Breast epithelium (tissue), 4 donors: ENCODE measurements at regions not wholly inside any gene's neighbourhood (a gene's known extent, or its start where the extent isn't known, plus 50 kb on each side); places are given as distances from the start of the nearest gene placed in this dataset.

ENCODE experiments used
- DNase-seq, 2 donors: peaks; one replicate each; pipeline ENCODE4 v3.0.0-alpha.2; 2019; ENCODE audit warnings: low spot score in 2 of 2
- H3K27ac ChIP-seq, 2 donors: fragments of 200-600 bp; sonication (generic) in 1 of 2; one replicate each; pipeline ENCODE4 v1.5.1; 2016 to 2019; ENCODE audit warnings: mild to moderate bottlenecking in 1 of 2
- H3K27me3 ChIP-seq, 2 donors: fragments of 200-600 bp; sonication (generic) in 1 of 2; one replicate each; pipeline versions ENCODE4 v1.5.1 to v1.6.0; 2017 to 2019; ENCODE audit warnings: control low read depth in 1 of 2, mild to moderate bottlenecking in 1 of 2
- H3K36me3 ChIP-seq: fragments of 200-600 bp; one replicate; pipeline ENCODE4 v1.5.1; 2019
- H3K4me1 ChIP-seq, 2 donors: fragments of 200-600 bp; sonication (generic); one replicate each; pipeline ENCODE4 v1.5.1; 2016 to 2019; ENCODE audit warnings: control low read depth in 1 of 2
- H3K4me3 ChIP-seq, 3 donors: fragments of 200-600 bp; sonication (generic); 1 replicate in 2 of 3; 2 replicates in 1 of 3; pipeline ENCODE4 v1.5.1; 2016 to 2019; ENCODE audit warnings: mild to moderate bottlenecking in 3 of 3, moderate library complexity in 2 of 3
- H3K9me3 ChIP-seq, 2 donors: fragments of 200-600 bp; sonication (generic) in 1 of 2; one replicate each; pipeline ENCODE4 v1.5.1; 2016 to 2019; ENCODE audit warnings: control low read depth in 1 of 2
- POLR2A ChIP-seq: fragments of 450-650 bp; IDR thresholded peaks from one replicate; pipeline ENCODE4 v1.6.1; 2016; ENCODE audit warnings: antibody characterized with exemption, mild to moderate bottlenecking, moderate library complexity
- POLR2AphosphoS5 ChIP-seq, 3 donors: sonication (generic); formaldehyde crosslinking; IDR thresholded peaks; one replicate each; pipeline ENCODE4 v1.6.1; 2017; ENCODE audit warnings: antibody characterized with exemption in 3 of 3
- intact Hi-C: fragments of 100-400 bp; cut with DNase I; formaldehyde crosslinking; loops from one replicate; pipeline ENCODE4 v1.15.1; 2023; ENCODE audit warnings: low total_unique reads
- TF ChIP-seq, protein P1 (sequence below), 3 donors: fragments of 450-650 bp; IDR thresholded peaks; one replicate each; pipeline ENCODE4 v1.5.1; 2016 to 2017; ENCODE audit warnings: antibody characterized with exemption in 3 of 3, mild to moderate bottlenecking in 3 of 3, moderate library complexity in 3 of 3

DNA sequence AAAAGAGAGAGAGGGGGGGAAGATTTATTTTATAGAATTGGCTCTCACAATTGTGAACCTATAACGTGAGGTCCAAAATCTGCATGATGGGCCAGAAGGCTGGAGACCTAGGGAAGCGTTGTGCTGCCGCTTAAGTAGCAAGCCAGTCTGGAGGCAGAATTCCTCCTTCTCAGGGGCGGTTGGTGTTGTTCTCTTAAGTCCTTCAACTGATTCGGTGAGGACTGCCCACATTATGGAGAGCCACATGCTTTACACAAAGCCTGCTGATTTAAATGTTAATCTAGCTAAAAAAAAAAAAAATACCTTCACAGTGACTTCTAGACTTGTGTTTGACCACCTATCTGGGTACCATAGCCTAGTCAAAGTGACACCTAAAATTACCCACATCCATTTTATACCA, 64.2 kb upstream of the CKS2 start:
- Histone ChIP-seq H3K27ac (no peak overlapping the region), H3K4me3 (no peak overlapping the region), H3K4me1 (no peaks in the 10 kb centered on the region), H3K36me3 (no peaks in the 10 kb centered on the region), H3K9me3 (no peaks in the 10 kb centered on the region), H3K27me3 (no peaks in the 10 kb centered on the region)
- intact Hi-C loops: no loop called here
- TF ChIP-seq POLR2A (no peak), POLR2AphosphoS5 (IDR thresholded peaks at IDR 0.05) (no peak)
- TF ChIP-seq, protein P1, sequence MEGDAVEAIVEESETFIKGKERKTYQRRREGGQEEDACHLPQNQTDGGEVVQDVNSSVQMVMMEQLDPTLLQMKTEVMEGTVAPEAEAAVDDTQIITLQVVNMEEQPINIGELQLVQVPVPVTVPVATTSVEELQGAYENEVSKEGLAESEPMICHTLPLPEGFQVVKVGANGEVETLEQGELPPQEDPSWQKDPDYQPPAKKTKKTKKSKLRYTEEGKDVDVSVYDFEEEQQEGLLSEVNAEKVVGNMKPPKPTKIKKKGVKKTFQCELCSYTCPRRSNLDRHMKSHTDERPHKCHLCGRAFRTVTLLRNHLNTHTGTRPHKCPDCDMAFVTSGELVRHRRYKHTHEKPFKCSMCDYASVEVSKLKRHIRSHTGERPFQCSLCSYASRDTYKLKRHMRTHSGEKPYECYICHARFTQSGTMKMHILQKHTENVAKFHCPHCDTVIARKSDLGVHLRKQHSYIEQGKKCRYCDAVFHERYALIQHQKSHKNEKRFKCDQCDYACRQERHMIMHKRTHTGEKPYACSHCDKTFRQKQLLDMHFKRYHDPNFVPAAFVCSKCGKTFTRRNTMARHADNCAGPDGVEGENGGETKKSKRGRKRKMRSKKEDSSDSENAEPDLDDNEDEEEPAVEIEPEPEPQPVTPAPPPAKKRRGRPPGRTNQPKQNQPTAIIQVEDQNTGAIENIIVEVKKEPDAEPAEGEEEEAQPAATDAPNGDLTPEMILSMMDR (IDR thresholded peaks at IDR 0.05): no peak
- no peak for DNase-seq

DNA sequence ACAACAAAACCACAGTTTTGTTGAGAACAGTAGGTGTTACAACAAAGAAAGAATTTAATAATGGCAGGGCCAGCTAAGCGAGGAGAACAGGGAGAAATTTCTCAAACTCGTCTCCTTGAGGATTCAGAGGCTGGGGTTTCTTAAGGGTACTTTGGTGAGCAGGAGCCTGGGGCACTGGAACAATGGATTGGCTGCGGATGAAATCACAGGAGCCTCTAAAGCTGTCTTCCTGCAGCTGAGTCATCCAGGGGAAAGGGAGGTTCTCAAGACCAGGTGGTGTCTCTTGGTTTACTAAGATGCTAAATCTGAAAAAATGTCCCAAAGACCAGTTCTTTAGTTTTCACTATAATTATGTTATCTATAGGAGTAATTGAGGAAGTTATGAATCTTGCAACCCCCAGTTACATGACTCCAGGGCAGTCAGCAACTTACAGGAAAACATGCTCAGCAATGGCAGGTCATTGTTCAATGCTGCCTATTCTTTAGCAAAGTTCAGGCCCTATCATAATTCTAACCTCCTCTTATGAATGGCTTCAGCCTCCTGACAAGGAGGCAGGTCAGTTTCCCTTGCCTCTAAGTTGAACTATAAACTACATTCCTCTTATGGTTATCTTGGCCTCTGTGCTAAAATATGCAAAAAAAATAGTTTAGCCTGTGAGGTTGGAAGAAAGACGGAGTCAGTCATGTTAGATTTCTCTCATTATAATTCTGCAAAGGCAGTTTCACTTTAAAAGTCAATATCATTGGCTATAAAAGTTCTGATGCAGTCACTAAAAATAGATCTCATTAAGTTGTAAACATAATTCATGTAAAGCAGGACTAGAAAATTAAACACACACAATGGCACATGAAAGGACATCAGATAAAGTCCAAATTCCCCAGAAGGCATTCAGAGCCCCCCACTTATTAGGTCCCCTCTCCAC, 63.3 kb upstream of the CKS2 start:
- Histone ChIP-seq H3K27me3 (no peaks in the 10 kb centered on the region), H3K9me3 (no peaks in the 10 kb centered on the region), H3K4me1 (no peaks in the 10 kb centered on the region), H3K27ac (no peak overlapping the region), H3K4me3 (no peak overlapping the region), H3K36me3 (no peaks in the 10 kb centered on the region)
- no peak for TF ChIP-seq POLR2A
- DNase-seq: no peak
- intact Hi-C loops: no loop called here

DNA sequence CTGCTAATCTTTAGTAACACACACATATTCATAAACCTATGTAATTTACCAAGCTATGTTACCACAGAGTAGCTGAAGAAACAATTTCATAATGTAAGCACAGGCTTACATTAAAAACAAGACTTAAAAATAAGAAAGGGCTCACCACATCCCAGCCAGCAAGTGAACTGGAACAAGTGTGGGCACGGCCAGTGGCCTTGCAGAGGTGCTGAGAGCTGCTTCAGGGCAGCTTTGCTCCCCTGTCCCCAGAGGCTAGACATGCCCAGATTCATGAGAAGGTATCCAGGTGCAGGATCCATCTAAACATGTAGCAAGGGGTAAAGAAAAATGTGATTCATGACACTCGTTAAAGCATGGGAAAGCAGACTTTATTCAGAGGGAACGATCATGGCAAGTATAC, 62.0 kb upstream of the CKS2 start:
- Histone ChIP-seq H3K4me3 (no peak overlapping the region), H3K9me3 (no peaks in the 10 kb centered on the region), H3K4me1 (no peaks in the 10 kb centered on the region), H3K27me3 (no peaks in the 10 kb centered on the region), H3K27ac (no peak overlapping the region), H3K36me3 (no peaks in the 10 kb centered on the region)
- intact Hi-C loops: no loop called here
- DNase-seq: no peak
- no peak for TF ChIP-seq POLR2AphosphoS5 (IDR thresholded peaks at IDR 0.05)
- TF ChIP-seq, protein P1 (IDR thresholded peaks at IDR 0.05): no peak
- no peak for TF ChIP-seq POLR2A

DNA sequence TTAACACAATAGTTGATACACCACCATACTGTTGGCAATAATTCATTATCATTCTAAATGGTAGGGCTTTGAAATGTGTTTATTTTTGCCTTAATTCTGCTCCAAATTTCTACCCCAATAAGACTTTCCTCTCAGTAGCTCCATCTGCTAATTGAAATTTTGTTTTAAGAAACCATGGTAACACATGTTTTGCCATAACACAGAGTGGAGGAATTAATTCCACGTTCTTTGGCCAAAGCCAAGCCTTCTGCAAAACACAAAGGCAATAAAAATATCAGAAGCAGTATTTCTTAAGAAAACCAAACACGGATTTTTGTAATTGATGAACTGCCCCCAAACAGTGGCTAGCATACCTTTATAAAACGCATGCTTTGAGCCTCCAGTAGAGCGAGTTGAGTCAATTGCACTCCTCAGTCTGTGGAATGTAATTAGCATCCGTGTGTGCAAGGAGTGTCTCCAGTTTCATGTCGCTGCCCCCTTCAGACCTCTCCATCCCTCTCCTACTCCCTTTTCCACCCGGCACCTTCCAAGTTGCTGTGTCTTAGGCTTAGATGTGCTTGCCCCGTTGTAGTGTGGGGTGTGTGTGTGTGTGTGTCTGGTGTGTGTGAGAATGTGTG, 58.2 kb upstream of the CKS2 start:
- no peaks in the 10 kb centered on the region for H3K9me3 ChIP-seq
- intact Hi-C loops: no loop called here

DNA sequence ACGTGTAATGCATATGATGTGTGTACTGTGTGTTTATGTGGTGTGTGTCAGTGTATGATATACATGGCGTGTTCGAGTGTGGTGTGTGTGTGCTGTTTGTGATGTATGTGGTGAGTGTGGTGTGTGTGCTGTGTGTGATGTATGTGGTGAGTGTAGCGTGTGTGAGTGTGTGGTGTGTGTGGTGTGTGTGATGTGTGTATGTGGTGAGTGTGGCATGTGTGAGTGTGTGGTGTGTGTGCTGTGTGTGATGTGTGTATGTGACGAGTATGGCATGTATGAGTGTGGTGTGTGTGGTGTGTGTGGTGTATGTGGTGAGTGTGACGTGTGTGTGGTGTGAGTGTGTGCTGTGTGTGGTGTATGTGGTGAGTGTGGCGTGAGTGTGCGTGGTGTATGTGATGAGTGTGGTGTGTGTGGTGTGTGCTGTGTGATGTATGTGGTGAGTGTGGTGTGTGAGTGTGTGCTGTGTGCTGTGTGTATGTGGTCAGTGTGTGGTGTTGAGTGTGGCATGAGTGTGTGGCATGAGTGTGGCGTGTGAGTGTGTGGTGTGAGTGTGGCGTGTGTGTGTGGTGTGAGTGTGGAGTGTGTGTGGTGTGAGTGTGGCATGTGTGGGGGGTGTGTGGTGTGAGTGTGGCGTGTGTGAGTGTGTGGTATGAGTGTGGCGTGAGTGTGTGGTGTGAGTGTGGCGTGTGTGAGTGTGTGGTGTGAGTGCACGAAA, 56.8 kb upstream of the CKS2 start:
- Histone ChIP-seq H3K36me3 (no peaks in the 10 kb centered on the region), H3K9me3 (no peaks in the 10 kb centered on the region), H3K27me3 (no peaks in the 10 kb centered on the region), H3K4me1 (no peaks in the 10 kb centered on the region), H3K4me3 (no peak overlapping the region), H3K27ac (no peak overlapping the region)
- intact Hi-C loops: no loop called here
- TF ChIP-seq, protein P1 (IDR thresholded peaks at IDR 0.05): no peak
- TF ChIP-seq POLR2AphosphoS5 (IDR thresholded peaks at IDR 0.05): no peak
- TF ChIP-seq POLR2A: no peak
- no peak for DNase-seq

More for the DNA sequence above, 58.2 kb upstream of the CKS2 start:
- TF ChIP-seq POLR2A: no peak
- TF ChIP-seq, protein P1 (IDR thresholded peaks at IDR 0.05): no peak
- no peak for TF ChIP-seq POLR2AphosphoS5 (IDR thresholded peaks at IDR 0.05)
- H3K27me3 ChIP-seq: no peaks in the 10 kb centered on the region
- H3K4me3 ChIP-seq: no peak overlapping the region
- no peak for DNase-seq
- no peaks in the 10 kb centered on the region for H3K4me1 ChIP-seq
- H3K36me3 ChIP-seq: no peaks in the 10 kb centered on the region
- no peak overlapping the region for H3K27ac ChIP-seq
